Body of pancreas (tissue), 4 donors: ENCODE measurements at regions not wholly inside any gene's neighbourhood (a gene's known extent, or its start where the extent isn't known, plus 50 kb on each side); places are given as distances from the start of the nearest gene placed in this dataset.

Source experiments
- POLR2A ChIP-seq, 3 donors: fragments of 450-650 bp; IDR thresholded peaks; one replicate each; pipeline ENCODE4 v1.6.1; 2016; ENCODE audit warnings: antibody characterized with exemption in 3 of 3, mild to moderate bottlenecking in 2 of 3
- TF ChIP-seq, protein P1 (sequence below), 7 experiments: fragments of 450-650 bp in 4 of 7; fragments of 200-600 bp in 3 of 7; sonication (generic) in 3 of 7; IDR thresholded peaks; one replicate each; pipeline ENCODE4 v1.5.1; 2016 to 2019; ENCODE audit warnings: antibody characterized with exemption in 7 of 7

DNA sequence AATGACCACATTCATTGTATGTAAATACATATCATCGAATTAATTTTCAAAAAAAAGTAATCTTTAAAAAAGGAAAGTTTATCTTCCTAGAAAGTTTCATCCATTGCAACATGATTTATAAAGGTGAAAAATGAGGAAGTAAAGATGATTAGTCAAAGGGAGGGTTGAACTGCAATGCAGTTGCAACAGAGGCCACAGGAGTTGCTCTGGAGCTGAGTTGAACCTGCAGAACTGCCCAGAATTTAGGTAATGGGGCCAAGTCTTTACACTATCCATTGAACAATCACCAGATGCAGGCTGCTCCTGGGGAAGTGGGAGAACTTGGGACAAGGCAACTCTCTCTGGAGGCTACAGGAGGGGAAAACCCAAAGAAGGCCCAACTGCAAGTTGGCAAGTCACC lies 390.7 kb downstream of the METTL4 start:
- TF ChIP-seq, protein P1, sequence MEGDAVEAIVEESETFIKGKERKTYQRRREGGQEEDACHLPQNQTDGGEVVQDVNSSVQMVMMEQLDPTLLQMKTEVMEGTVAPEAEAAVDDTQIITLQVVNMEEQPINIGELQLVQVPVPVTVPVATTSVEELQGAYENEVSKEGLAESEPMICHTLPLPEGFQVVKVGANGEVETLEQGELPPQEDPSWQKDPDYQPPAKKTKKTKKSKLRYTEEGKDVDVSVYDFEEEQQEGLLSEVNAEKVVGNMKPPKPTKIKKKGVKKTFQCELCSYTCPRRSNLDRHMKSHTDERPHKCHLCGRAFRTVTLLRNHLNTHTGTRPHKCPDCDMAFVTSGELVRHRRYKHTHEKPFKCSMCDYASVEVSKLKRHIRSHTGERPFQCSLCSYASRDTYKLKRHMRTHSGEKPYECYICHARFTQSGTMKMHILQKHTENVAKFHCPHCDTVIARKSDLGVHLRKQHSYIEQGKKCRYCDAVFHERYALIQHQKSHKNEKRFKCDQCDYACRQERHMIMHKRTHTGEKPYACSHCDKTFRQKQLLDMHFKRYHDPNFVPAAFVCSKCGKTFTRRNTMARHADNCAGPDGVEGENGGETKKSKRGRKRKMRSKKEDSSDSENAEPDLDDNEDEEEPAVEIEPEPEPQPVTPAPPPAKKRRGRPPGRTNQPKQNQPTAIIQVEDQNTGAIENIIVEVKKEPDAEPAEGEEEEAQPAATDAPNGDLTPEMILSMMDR (IDR thresholded peaks at IDR 0.05) = no peak
- TF ChIP-seq POLR2A (IDR thresholded peaks at IDR 0.05) = no peak
